Neural cell (in vitro differentiated cells): ENCODE measurements at regions not wholly inside any gene's neighbourhood (a gene's known extent, or its start where the extent isn't known, plus 50 kb on each side); places are given as distances from the start of the nearest gene placed in this dataset.

Experiments
- EP300 ChIP-seq: fragments of 450-650 bp; conservative IDR thresholded peaks from 2 replicates; pipeline ENCODE4 v1.6.1; 2014; ENCODE audit warnings: antibody characterized with exemption, mild to moderate bottlenecking, moderate library complexity; ENCODE audit not compliant: poor library complexity, severe bottlenecking
- EZH2 ChIP-seq: fragments of 200-600, 300-800 bp; shearing (Covaris generic), sonication (generic); IDR thresholded peaks from 2 replicates; pipeline ENCODE4 v1.6.1; 2014; ENCODE audit warnings: antibody characterized with exemption, low read length, borderline replicate concordance, mild to moderate bottlenecking; ENCODE audit not compliant: insufficient read depth, poor library complexity, severe bottlenecking
- POLR2AphosphoS5 ChIP-seq: IDR thresholded peaks from 2 replicates; pipeline ENCODE4 v1.6.1; 2012
- TF ChIP-seq, protein P1 (sequence below): fragments of 450-650 bp; IDR thresholded peaks from 2 replicates; pipeline ENCODE4 v1.5.1; 2014; ENCODE audit warnings: antibody characterized with exemption, mild to moderate bottlenecking, moderate library complexity; ENCODE audit not compliant: poor library complexity, severe bottlenecking

DNA sequence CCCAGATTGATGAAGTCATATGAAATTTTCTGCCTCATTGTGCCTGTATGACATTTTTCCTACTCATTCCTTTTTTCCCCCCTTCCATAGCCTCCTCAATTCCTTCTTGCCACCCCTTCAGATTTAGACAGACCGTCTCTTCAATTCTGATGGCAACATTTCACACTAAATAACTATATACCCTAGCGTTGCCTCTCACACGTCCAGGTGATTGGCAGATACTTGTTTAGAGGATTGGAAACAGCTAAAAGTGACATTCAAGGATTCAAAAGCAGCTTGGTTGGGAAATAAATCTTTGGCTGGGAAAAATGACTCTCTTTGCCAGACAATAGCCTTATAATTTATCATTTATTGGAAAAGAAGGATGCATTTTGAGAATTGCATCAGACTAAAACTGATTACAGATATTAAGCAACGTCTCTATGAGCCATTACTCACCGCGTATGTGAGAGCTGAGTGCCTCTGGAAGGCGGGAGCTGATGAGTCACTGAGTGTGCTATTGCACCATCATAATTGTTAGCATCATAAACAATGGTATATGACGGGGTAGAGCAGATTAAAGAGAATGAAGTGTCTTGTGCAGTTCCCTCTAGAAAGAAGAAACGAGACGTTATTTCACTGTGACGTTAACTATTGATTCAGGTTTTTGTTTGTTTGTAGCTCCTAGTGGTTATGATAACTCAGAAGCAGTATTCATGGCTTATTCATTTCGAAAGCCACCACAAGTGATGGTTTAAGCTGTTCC, 61.1 kb upstream of the FAM216B start:
- TF ChIP-seq, protein P1, sequence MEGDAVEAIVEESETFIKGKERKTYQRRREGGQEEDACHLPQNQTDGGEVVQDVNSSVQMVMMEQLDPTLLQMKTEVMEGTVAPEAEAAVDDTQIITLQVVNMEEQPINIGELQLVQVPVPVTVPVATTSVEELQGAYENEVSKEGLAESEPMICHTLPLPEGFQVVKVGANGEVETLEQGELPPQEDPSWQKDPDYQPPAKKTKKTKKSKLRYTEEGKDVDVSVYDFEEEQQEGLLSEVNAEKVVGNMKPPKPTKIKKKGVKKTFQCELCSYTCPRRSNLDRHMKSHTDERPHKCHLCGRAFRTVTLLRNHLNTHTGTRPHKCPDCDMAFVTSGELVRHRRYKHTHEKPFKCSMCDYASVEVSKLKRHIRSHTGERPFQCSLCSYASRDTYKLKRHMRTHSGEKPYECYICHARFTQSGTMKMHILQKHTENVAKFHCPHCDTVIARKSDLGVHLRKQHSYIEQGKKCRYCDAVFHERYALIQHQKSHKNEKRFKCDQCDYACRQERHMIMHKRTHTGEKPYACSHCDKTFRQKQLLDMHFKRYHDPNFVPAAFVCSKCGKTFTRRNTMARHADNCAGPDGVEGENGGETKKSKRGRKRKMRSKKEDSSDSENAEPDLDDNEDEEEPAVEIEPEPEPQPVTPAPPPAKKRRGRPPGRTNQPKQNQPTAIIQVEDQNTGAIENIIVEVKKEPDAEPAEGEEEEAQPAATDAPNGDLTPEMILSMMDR, result no peak
- no peak for TF ChIP-seq EZH2
- TF ChIP-seq EP300, result peak; percentile 76
- peak; percentile 39 for TF ChIP-seq POLR2AphosphoS5
